ENCODE measurements at regions not wholly inside any gene's neighbourhood (a gene's known extent, or its start where the extent isn't known, plus 50 kb on each side); places are given as distances from the start of the nearest gene placed in this dataset.
A peak's percentile ranks its signal among the peaks of the same experiment; 100 is the strongest.
"Not testable (repeated sequence)": the region's sequence is repeated elsewhere in the genome, so short reads cannot be mapped to it uniquely, and the experiment has no call there.

DNA sequence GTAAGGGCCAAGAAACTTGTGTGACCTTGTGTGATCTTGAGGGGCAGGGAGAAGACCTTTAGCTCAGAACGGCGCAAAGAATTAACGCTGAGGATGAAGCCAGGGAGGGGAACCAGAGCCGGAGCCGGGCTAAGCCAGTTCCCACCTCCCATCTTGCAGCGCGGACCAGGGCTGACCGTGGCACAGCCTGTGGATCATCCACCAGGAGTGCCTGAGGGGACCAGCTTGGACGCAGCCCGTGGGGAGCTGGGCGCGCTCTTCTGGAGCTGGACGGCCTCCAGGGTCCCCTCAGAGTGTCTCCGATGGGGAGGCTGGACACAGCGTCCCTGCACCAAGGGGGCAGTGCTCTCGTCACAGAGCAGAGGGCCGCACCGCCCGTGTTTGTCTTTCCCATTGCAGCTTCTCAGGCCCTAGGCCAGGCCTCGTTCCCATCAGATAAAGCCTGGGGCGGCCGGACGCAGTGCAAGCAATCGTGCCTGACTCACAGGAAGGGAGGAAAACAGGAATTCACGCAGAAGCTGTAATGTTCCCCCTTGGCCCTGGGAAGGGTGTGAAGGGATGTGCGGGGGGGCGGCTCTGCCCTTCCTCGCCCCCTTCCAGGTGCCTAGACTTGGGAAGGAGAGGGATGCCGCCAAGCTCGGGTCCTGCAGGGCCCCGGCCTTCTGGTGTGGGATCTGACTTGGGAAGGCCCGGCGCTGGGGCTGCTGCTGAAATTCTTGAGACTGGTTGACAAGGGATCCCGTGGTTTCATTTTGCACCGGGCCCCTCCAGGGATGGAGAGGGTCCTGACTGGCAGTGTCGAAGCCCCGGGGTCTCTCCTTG is 144.9 kb downstream of the NPIPB11 start (continued):
- TF ChIP-seq, protein P1, sequence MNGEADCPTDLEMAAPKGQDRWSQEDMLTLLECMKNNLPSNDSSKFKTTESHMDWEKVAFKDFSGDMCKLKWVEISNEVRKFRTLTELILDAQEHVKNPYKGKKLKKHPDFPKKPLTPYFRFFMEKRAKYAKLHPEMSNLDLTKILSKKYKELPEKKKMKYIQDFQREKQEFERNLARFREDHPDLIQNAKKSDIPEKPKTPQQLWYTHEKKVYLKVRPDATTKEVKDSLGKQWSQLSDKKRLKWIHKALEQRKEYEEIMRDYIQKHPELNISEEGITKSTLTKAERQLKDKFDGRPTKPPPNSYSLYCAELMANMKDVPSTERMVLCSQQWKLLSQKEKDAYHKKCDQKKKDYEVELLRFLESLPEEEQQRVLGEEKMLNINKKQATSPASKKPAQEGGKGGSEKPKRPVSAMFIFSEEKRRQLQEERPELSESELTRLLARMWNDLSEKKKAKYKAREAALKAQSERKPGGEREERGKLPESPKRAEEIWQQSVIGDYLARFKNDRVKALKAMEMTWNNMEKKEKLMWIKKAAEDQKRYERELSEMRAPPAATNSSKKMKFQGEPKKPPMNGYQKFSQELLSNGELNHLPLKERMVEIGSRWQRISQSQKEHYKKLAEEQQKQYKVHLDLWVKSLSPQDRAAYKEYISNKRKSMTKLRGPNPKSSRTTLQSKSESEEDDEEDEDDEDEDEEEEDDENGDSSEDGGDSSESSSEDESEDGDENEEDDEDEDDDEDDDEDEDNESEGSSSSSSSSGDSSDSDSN (CRISPR knock-in tag; IDR thresholded peaks at IDR 0.05), result peak; percentile 91
- TF ChIP-seq, protein P2, sequence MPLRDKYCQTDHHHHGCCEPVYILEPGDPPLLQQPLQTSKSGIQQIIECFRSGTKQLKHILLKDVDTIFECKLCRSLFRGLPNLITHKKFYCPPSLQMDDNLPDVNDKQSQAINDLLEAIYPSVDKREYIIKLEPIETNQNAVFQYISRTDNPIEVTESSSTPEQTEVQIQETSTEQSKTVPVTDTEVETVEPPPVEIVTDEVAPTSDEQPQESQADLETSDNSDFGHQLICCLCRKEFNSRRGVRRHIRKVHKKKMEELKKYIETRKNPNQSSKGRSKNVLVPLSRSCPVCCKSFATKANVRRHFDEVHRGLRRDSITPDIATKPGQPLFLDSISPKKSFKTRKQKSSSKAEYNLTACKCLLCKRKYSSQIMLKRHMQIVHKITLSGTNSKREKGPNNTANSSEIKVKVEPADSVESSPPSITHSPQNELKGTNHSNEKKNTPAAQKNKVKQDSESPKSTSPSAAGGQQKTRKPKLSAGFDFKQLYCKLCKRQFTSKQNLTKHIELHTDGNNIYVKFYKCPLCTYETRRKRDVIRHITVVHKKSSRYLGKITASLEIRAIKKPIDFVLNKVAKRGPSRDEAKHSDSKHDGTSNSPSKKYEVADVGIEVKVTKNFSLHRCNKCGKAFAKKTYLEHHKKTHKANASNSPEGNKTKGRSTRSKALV (CRISPR knock-in tag; IDR thresholded peaks at IDR 0.05), result 0 out of 2 replicates have a peak, but pooled peaks have one; percentile 64
- TF ChIP-seq GFI1 (CRISPR knock-in tag; IDR thresholded peaks at IDR 0.05; ENCODE audit: borderline replicate concordance) (peak; percentile 41; the same call in 1 of the 2 replicates), ARHGAP35 (CRISPR knock-in tag; IDR thresholded peaks at IDR 0.05; ENCODE audit: borderline replicate concordance) (0 out of 2 replicates have a peak, but pooled peaks have one; percentile 87), ZFP36L1 (CRISPR knock-in tag; IDR thresholded peaks at IDR 0.05) (0 out of 2 replicates have a peak, but pooled peaks have one; percentile 11), EP300 (CRISPR knock-in tag; IDR thresholded peaks at IDR 0.05; ENCODE audit: borderline replicate concordance) (peak; percentile 40; the same call in 1 of the 2 replicates), AGO2 (optimal IDR thresholded peaks at IDR 0.05; ENCODE audit: low read depth, low read length) (peak; percentile 45), YEATS2 (CRISPR knock-in tag; IDR thresholded peaks at IDR 0.05; ENCODE audit: borderline replicate concordance) (peak; percentile 65; the same call in 1 of the 2 replicates), SNAI1 (CRISPR knock-in tag; IDR thresholded peaks at IDR 0.05; ENCODE audit: borderline replicate concordance) (peak; percentile 68), ZNF558 (CRISPR knock-in tag; IDR thresholded peaks at IDR 0.05; ENCODE audit: borderline replicate concordance) (peak; percentile 40; the same call in 1 of the 2 replicates), YEATS4 (CRISPR knock-in tag; IDR thresholded peaks at IDR 0.05; ENCODE audit: borderline replicate concordance) (peak; percentile 60; the same call in 1 of the 2 replicates)
- not testable (repeated sequence) for TF ChIP-seq EP300 (IDR thresholded peaks at IDR 0.05; ENCODE audit: low read depth in 2 of 2, low read length in 2 of 2)
- TF ChIP-seq, protein P3, sequence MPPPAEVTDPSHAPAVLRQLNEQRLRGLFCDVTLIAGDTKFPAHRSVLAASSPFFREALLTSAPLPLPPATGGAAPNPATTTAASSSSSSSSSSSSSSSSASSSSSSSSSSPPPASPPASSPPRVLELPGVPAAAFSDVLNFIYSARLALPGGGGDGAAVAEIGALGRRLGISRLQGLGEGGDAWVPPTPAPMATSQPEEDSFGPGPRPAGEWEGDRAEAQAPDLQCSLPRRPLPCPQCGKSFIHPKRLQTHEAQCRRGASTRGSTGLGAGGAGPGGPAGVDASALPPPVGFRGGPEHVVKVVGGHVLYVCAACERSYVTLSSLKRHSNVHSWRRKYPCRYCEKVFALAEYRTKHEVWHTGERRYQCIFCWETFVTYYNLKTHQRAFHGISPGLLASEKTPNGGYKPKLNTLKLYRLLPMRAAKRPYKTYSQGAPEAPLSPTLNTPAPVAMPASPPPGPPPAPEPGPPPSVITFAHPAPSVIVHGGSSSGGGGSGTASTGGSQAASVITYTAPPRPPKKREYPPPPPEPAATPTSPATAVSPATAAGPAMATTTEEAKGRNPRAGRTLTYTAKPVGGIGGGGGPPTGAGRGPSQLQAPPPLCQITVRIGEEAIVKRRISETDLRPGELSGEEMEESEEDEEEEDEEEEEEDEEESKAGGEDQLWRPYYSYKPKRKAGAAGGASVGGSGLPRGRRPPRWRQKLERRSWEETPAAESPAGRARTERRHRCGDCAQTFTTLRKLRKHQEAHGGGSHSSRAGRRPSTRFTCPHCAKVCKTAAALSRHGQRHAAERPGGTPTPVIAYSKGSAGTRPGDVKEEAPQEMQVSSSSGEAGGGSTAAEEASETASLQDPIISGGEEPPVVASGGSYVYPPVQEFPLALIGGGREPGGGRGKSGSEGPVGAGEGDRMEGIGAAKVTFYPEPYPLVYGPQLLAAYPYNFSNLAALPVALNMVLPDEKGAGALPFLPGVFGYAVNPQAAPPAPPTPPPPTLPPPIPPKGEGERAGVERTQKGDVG (CRISPR knock-in tag; IDR thresholded peaks at IDR 0.05; ENCODE audit: borderline replicate concordance), result 0 out of 2 replicates have a peak, but pooled peaks have one; percentile 61

Measured in HepG2 (cell line).